Stimulated activated CD4-positive, alpha-beta T cell treated with anti-CD3 and anti-CD28 coated beads, Interleukin-12 subunit alpha, Interleukin-12 subunit beta, amount 100 ng/mL, for 48 hours (primary cell): ENCODE measurements at regions not wholly inside any gene's neighbourhood (a gene's known extent, or its start where the extent isn't known, plus 50 kb on each side); places are given as distances from the start of the nearest gene placed in this dataset.

Experiments used
- DNase-seq, 3 donors: peaks; one replicate each; pipeline ENCODE4 v3.0.0-alpha.2; 2020; ENCODE audit warnings: low read depth in 2 of 3, low spot score in 1 of 3

- DNase-seq: no peak
Observed at GRCh38 chr18:41466436-41467160, 488.4 kb upstream of the PIK3C3 start.

GRCh38 chr18:41465386-41465785 is 489.6 kb upstream of the PIK3C3 start:
- DNase-seq: no peak

DNA sequence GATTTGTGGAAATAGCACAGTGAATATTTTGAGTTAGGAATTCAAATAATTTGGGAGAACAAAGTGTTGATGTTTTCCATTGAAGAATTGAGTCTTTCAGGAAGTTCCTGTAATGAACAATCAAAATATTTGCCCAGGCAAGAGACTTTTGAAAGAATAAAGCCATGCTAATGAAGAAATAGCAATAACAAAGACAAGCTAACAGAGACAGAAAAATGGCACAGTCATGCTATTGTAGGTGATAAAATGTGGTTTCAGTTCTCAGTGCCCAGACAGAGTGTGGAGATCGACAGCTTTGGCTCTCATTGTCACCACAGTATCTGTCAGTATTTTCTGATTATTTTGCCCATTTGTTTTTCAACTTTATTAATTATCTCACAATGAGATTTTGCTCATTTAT is 490.8 kb upstream of the PIK3C3 start:
- DNase-seq: no peak

DNA sequence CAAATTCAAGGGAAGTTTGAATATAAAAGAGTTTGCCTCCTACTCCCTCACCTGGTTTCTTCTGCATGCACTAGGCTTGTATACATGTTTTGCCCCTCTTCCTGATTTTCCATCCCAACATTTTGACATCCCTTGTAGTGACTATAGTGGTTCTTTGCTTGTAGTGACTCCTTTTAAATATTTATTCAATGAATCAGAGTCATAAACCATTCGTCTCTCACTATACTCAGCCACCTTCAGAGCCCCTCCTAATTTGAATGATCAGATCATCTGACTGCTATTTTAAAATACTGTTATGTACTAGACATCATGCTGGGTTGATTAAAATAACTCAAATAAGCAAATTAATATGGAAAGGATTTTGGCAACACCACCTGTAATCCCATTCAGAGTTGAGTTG is 492.1 kb upstream of the PIK3C3 start:
- no peak for DNase-seq

GRCh38 chr18:41461114-41461513 is 493.9 kb upstream of the PIK3C3 start:
- no peak for DNase-seq

DNA sequence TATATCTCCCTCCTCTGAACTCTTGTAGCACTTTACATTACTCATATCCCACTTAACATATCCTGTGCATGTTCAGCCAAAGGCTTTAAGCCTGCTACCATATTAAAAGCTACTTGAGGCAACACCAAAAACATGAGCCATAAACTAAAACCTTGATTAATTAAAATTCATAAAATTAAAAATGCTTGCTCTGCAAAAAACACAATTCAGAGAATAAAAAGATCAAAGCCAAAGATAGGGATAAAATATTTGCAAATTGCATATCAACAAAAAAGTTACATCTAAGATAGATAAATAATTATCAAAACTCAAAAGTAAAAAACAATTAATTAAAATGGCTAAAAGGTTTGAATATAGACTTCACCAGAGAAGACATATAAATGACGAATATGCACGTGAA is 495.4 kb upstream of the PIK3C3 start:
- DNase-seq: no peak

- DNase-seq: no peak
Observed at GRCh38 chr18:41458376-41458775, 496.7 kb upstream of the PIK3C3 start.

DNA sequence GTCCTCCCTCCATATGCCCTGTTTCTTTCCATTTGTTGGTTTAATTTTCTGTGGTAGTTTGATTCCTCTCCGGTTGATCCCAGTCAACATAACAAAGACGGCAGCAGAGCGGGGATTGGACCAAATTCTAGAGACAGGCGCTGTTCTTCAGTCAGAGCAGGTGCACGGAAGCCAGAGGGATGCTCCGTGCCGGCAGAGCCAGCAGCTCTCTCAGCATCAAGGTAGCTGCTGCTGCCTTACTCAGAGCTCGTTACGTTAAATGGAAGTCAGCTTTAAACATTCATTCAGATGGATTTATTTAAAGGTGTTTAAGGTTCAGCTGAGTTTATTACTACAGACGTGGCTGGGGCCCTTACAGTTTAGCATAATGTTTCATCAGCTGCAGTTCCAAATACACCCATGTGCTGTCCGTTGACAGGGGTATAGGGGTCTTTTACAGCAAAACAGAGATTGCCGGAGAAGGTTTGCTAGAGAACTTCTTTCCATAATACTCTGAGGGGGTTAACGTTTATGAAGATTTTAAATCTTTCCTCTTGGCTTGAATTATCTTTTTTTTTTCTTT is 497.2 kb upstream of the PIK3C3 start:
- DNase-seq: no peak

GRCh38 chr18:41456831-41457230 is 498.2 kb upstream of the PIK3C3 start:
- no peak for DNase-seq

- DNase-seq: no peak
Observed at GRCh38 chr18:41449612-41450011, 505.4 kb upstream of the PIK3C3 start.

- no peak for DNase-seq
Observed at GRCh38 chr18:41444943-41445342, 510.1 kb upstream of the PIK3C3 start.

- no peak for DNase-seq
Observed at GRCh38 chr18:41436772-41437171, 518.3 kb upstream of the PIK3C3 start.

GRCh38 chr18:41418598-41418997 is 536.4 kb upstream of the PIK3C3 start:
- DNase-seq: no peak

- DNase-seq: no peak
Observed at GRCh38 chr18:41416044-41416443, 539.0 kb upstream of the PIK3C3 start.

- DNase-seq: no peak
Observed at GRCh38 chr18:41410006-41410405, 545.0 kb upstream of the PIK3C3 start.

DNA sequence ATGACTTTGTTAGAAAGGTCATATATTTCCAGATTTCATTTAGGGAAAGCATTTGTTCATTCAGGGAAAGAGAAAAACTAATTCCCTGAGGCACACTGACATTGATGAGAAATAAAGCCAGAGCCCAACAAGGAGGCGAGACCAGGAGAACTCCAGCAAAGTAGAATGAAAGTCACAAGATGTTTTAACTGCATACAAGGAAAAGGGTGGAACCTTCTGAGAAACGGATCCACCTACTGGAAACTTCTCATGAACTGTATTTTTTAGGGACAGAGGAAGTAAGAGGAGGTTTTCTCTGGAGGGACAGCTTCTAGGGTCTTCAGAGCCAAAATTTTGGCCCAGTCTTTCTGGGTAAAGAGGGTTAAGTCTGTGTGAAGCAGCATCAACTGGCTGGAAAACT is 548.2 kb upstream of the PIK3C3 start:
- no peak for DNase-seq

- DNase-seq: no peak
Observed at GRCh38 chr18:41396861-41397260, 558.2 kb upstream of the PIK3C3 start.

DNA sequence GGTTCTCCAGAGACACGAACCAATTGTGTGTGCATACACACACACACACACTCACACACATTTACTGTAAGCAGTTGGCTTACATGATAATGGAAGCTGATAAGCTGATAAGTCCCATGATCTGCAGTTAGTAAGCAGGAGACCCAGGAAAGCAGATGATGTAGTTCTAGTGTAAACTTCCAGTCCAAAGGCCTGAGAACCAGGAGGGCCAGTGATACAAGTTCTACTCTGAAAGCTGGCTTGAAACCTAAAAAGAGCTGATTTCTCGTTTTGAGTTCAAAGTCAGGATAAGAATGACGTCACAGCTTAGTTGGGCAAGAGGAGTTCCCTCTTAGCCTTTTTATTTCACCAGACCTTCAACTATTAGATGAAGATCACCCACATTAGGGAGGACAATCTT is 558.8 kb upstream of the PIK3C3 start:
- no peak for DNase-seq

GRCh38 chr18:41395695-41396094 is 559.3 kb upstream of the PIK3C3 start:
- no peak for DNase-seq

DNA sequence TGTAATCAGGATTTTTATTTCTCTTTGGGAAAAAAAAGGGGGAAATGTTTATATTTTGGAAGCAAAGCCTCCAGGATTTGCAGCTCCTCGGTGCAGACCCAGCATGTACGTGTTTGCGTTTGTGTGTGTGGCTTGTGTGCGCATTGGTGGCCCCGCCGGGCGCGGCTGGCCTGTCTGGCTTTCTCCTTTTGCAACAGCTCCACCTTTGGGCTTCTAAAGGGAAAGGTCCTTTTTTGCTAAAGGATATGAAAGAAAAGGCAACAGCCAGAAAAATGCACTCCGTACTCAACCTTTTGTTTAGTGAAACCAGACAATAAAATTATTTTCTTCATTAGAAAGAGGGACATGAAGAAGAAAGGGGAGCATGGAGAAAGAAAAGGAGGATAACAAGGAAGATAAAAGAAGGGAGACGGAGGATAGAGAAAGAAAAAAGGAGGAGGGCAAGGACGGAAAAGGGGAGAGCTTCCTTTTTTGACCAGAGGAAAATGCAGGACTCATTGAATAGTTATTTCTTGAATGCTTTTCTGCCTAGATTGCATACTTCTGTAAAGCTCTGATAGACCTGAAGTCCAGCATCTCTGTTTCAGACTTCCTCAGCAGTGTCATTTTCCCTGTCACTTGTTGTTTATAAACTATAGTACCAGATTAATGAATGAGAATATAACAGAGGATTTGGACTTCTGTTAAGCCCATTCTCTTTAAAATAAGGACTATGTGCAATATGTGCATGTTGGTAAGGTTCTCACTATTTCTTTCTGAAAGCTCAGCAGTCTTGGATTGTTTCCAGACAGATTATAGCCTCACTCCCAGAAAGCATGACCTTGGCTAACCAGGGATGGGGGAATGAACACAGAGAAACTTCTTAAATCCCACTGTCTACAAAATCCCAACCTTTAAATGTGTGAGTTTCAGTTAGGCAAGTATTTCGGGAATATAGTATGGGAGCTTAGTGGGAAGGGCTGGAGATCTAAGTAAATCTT is 563.1 kb upstream of the PIK3C3 start:
- DNase-seq: no peak

DNA sequence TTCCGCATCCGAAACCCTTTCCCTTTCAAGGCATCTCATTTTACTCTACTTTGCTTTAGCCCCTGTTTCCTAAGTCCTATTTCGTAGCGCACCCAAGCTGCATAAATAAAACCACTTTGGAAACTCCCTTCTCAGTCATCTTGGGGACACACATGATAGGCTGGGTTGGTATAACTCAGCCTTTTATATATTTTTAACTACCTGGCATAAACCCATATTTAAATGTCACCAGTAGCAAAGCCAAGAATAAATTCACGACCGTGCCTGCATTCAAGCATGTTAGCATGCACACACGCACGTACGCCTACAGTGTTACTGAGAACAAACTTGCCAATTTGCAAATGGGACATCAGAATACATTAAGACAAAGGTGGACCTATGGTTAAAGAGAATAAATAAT is 564.7 kb upstream of the PIK3C3 start:
- DNase-seq: no peak

DNA sequence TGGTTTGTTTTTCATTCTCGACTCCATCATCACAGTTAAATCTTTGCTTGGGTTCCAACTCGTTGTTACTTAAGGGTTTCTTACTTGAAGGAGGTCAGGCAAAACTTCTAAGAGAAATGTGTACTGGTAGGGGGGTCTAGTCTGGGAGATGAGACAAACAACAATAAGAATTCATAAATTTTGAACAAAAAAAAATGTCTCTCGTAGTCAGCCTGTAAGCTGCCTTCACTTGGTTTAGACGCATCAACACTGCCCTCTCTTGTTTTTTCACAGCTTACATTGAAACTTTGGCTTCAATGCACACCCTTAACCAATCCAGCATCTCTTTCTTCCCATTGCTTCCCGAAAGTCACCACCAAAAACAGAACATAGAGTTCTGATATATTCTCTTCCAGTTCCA is 576.4 kb upstream of the PIK3C3 start:
- DNase-seq: no peak
